ENCODE measurements at regions not wholly inside any gene's neighbourhood (a gene's known extent, or its start where the extent isn't known, plus 50 kb on each side); places are given as distances from the start of the nearest gene placed in this dataset.

GRCh38 chr3:88926221-88926620 lies 181.2 kb upstream of the EPHA3 start:
- no peak for TF ChIP-seq CTCF (IDR thresholded peaks at IDR 0.05 in 2 of 3, conservative IDR thresholded peaks at IDR 0.05 in 1 of 3; ENCODE audit: control insufficient read depth in 2 of 3, extremely low read depth in 1 of 3, insufficient read depth in 1 of 3, low read depth in 3 of 3, low read length in 3 of 3)
- TF ChIP-seq TCF12 (IDR thresholded peaks at IDR 0.05; ENCODE audit: low read depth, low read length) = no peak
- TF ChIP-seq POLR2A (IDR thresholded peaks at IDR 0.05; ENCODE audit: low read depth, low read length) = no peak
- no peak for TF ChIP-seq ZBTB33 (IDR thresholded peaks at IDR 0.05)
- TF ChIP-seq CUX1 (IDR thresholded peaks at IDR 0.05; ENCODE audit: insufficient replicate concordance, low read depth, low read length) = no peak
- no peak for TF ChIP-seq PKNOX1 (IDR thresholded peaks at IDR 0.05)
- TF ChIP-seq CEBPB (IDR thresholded peaks at IDR 0.05; ENCODE audit: borderline replicate concordance in 1 of 2, low read depth in 2 of 2, low read length in 2 of 2) = no peak
- TF ChIP-seq RCOR1 (conservative IDR thresholded peaks at IDR 0.05; ENCODE audit: low read depth, low read length) = no peak
- no peak for TF ChIP-seq ZNF274 (IDR thresholded peaks at IDR 0.05; ENCODE audit: insufficient read depth, insufficient read length)
- no peak for TF ChIP-seq NR2F1 (conservative IDR thresholded peaks at IDR 0.05)
- no peak for TF ChIP-seq EZH2 (IDR thresholded peaks at IDR 0.05; ENCODE audit: borderline replicate concordance, control insufficient read depth, low read depth, low read length)

Data from GM12878 (cell line).